Liver (tissue), 8 donors: ENCODE measurements at regions not wholly inside any gene's neighbourhood (a gene's known extent, or its start where the extent isn't known, plus 50 kb on each side); places are given as distances from the start of the nearest gene placed in this dataset.

Source experiments
- DNase-seq: peaks from one replicate; pipeline ENCODE4 v3.0.0-alpha.2; 2017; ENCODE audit warnings: low spot score
- H3K27ac ChIP-seq, 2 donors: one replicate each; pipeline ENCODE4 v1.7.0; 2013; ENCODE audit warnings: inconsistent platforms in 2 of 2, low read length in 2 of 2, control low read depth in 1 of 2, low read depth in 1 of 2, mild to moderate bottlenecking in 1 of 2
- H3K27me3 ChIP-seq, 4 donors: one replicate each; pipeline versions ENCODE4 v1.6.1 to v1.7.0; 2013; ENCODE audit warnings: low read length in 3 of 4, inconsistent platforms in 1 of 4, mild to moderate bottlenecking in 1 of 4, moderate library complexity in 1 of 4; ENCODE audit not compliant: control insufficient read depth in 4 of 4, insufficient read depth in 4 of 4
- H3K36me3 ChIP-seq, 4 donors: one replicate each; pipeline versions ENCODE4 v1.6.1 to v1.7.0; 2013; ENCODE audit warnings: low read length in 3 of 4, mild to moderate bottlenecking in 3 of 4, low read depth in 1 of 4, moderate library complexity in 1 of 4; ENCODE audit not compliant: control insufficient read depth in 4 of 4, insufficient read depth in 3 of 4
- H3K4me1 ChIP-seq, 4 donors: one replicate each; pipeline versions ENCODE4 v1.6.1 to v1.7.0; 2013; ENCODE audit warnings: low read length in 3 of 4, mild to moderate bottlenecking in 3 of 4, moderate library complexity in 1 of 4; ENCODE audit not compliant: control insufficient read depth in 4 of 4, insufficient read depth in 4 of 4
- H3K4me3 ChIP-seq, 3 donors: one replicate each; pipeline versions ENCODE4 v1.6.1 to v1.7.0; 2013; ENCODE audit warnings: low read length in 3 of 3, control low read depth in 1 of 3, low read depth in 1 of 3, mild to moderate bottlenecking in 1 of 3
- H3K9ac ChIP-seq, 2 donors: one replicate each; pipeline ENCODE4 v1.7.0; 2013; ENCODE audit warnings: low read length in 2 of 2, mild to moderate bottlenecking in 2 of 2, moderate library complexity in 2 of 2, control low read depth in 1 of 2, low read depth in 1 of 2
- H3K9me3 ChIP-seq, 4 donors: one replicate each; pipeline versions ENCODE4 v1.6.1 to v1.7.0; 2013; ENCODE audit warnings: low read length in 3 of 4; ENCODE audit not compliant: control insufficient read depth in 4 of 4
- EGR1 ChIP-seq, 2 donors: IDR thresholded peaks; 2 replicates each; pipeline ENCODE4 v1.6.1; 2016 to 2018; ENCODE audit warnings: antibody characterized with exemption in 2 of 2, low read depth in 2 of 2
- FOXA1 ChIP-seq: IDR thresholded peaks from 2 replicates; pipeline ENCODE4 v1.6.1; 2016; ENCODE audit warnings: antibody characterized with exemption
- FOXA2 ChIP-seq: IDR thresholded peaks from 2 replicates; pipeline ENCODE4 v1.6.1; 2016; ENCODE audit warnings: antibody characterized with exemption
- GABPA ChIP-seq, 2 donors: IDR thresholded peaks in 1 of 2; conservative IDR thresholded peaks in 1 of 2; 2 replicates each; pipeline ENCODE4 v1.6.1; 2016; ENCODE audit warnings: antibody characterized with exemption in 2 of 2, mild to moderate bottlenecking in 1 of 2, moderate library complexity in 1 of 2
- JUND ChIP-seq, 2 donors: IDR thresholded peaks; 2 replicates each; pipeline ENCODE4 v1.6.1; 2016; ENCODE audit warnings: antibody characterized with exemption in 2 of 2
- NR2F2 ChIP-seq: IDR thresholded peaks from 2 replicates; pipeline ENCODE4 v1.6.1; 2016; ENCODE audit warnings: antibody characterized with exemption
- SP1 ChIP-seq: IDR thresholded peaks from 2 replicates; pipeline ENCODE4 v1.6.1; 2018; ENCODE audit warnings: antibody characterized with exemption, mild to moderate bottlenecking
- TAF1 ChIP-seq: conservative IDR thresholded peaks from 2 replicates; pipeline ENCODE4 v1.6.1; 2016; ENCODE audit warnings: antibody characterized with exemption, mild to moderate bottlenecking
- WGBS: extraction: QIAGEN DNeasy Blood & Tissue Kit; methylation state at CpG from one replicate; pipeline ENCODE4 v1.1.7; 2013; 5-methylcytosine and 5-hydroxymethylcytosine counted together
- TF ChIP-seq, protein P1 (sequence below): fragments of 150-350 bp; IDR thresholded peaks from 2 replicates; pipeline ENCODE4 v1.5.1; 2017; ENCODE audit warnings: improper control_type of control experiment, low read depth, low read length; ENCODE audit not compliant: missing input control
- TF ChIP-seq, protein P2 (sequence below): IDR thresholded peaks from 2 replicates; pipeline ENCODE4 v1.6.1; 2016; ENCODE audit warnings: antibody characterized with exemption, mild to moderate bottlenecking
- TF ChIP-seq, protein P3 (sequence below): IDR thresholded peaks from 2 replicates; pipeline ENCODE4 v1.6.1; 2016; ENCODE audit warnings: antibody characterized with exemption
- TF ChIP-seq, protein P4 (sequence below): IDR thresholded peaks from 2 replicates; pipeline ENCODE4 v1.6.1; 2016; ENCODE audit warnings: antibody characterized with exemption
- donor health status: healthy.
- donor health status: healthy.
- donor health status: healthy.
- donor health status: healthy.
- donor health status: healthy.

DNA sequence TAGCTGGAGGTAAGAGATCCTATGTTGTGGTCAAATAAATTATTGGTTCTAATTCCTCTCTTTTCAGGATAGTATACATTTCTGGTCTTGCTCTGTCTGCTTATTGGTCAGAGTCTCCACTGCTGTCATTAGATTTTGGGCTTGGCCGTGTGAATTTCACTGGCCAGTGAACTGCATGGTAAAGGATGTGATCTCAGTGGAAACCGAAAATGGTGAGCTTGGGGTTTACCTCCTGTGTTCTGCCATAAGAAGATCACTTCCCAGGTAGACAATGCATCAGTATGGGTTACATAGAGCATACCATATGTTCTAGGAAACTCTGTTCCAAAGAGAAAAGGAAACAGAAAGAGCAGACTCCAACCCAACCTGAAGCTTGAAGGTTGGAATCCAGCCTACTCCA is 1123.3 kb upstream of the B3GALT2 start:
- Histone ChIP-seq H3K27me3 (no peaks in the 10 kb centered on the region), H3K4me3 (no peak overlapping the region), H3K9me3 (no peaks in the 10 kb centered on the region), H3K9ac (no peak overlapping the region), H3K27ac (no peak overlapping the region), H3K36me3 (no peaks in the 10 kb centered on the region), H3K4me1 (no peaks in the 10 kb centered on the region)
- 71% methylated on average over 2 of the region's 2 CpGs for WGBS
- no peak for DNase-seq
- TF ChIP-seq JUND (IDR thresholded peaks at IDR 0.05) (no peak), SP1 (no peak), NR2F2 (no peak), FOXA2 (no peak), GABPA (IDR thresholded peaks at IDR 0.05 in 1 of 2, conservative IDR thresholded peaks at IDR 0.05 in 1 of 2) (no peak)
- TF ChIP-seq, protein P1, sequence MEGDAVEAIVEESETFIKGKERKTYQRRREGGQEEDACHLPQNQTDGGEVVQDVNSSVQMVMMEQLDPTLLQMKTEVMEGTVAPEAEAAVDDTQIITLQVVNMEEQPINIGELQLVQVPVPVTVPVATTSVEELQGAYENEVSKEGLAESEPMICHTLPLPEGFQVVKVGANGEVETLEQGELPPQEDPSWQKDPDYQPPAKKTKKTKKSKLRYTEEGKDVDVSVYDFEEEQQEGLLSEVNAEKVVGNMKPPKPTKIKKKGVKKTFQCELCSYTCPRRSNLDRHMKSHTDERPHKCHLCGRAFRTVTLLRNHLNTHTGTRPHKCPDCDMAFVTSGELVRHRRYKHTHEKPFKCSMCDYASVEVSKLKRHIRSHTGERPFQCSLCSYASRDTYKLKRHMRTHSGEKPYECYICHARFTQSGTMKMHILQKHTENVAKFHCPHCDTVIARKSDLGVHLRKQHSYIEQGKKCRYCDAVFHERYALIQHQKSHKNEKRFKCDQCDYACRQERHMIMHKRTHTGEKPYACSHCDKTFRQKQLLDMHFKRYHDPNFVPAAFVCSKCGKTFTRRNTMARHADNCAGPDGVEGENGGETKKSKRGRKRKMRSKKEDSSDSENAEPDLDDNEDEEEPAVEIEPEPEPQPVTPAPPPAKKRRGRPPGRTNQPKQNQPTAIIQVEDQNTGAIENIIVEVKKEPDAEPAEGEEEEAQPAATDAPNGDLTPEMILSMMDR, result no peak
- TF ChIP-seq, protein P2, sequence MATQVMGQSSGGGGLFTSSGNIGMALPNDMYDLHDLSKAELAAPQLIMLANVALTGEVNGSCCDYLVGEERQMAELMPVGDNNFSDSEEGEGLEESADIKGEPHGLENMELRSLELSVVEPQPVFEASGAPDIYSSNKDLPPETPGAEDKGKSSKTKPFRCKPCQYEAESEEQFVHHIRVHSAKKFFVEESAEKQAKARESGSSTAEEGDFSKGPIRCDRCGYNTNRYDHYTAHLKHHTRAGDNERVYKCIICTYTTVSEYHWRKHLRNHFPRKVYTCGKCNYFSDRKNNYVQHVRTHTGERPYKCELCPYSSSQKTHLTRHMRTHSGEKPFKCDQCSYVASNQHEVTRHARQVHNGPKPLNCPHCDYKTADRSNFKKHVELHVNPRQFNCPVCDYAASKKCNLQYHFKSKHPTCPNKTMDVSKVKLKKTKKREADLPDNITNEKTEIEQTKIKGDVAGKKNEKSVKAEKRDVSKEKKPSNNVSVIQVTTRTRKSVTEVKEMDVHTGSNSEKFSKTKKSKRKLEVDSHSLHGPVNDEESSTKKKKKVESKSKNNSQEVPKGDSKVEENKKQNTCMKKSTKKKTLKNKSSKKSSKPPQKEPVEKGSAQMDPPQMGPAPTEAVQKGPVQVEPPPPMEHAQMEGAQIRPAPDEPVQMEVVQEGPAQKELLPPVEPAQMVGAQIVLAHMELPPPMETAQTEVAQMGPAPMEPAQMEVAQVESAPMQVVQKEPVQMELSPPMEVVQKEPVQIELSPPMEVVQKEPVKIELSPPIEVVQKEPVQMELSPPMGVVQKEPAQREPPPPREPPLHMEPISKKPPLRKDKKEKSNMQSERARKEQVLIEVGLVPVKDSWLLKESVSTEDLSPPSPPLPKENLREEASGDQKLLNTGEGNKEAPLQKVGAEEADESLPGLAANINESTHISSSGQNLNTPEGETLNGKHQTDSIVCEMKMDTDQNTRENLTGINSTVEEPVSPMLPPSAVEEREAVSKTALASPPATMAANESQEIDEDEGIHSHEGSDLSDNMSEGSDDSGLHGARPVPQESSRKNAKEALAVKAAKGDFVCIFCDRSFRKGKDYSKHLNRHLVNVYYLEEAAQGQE, result no peak
- TF ChIP-seq, protein P3, sequence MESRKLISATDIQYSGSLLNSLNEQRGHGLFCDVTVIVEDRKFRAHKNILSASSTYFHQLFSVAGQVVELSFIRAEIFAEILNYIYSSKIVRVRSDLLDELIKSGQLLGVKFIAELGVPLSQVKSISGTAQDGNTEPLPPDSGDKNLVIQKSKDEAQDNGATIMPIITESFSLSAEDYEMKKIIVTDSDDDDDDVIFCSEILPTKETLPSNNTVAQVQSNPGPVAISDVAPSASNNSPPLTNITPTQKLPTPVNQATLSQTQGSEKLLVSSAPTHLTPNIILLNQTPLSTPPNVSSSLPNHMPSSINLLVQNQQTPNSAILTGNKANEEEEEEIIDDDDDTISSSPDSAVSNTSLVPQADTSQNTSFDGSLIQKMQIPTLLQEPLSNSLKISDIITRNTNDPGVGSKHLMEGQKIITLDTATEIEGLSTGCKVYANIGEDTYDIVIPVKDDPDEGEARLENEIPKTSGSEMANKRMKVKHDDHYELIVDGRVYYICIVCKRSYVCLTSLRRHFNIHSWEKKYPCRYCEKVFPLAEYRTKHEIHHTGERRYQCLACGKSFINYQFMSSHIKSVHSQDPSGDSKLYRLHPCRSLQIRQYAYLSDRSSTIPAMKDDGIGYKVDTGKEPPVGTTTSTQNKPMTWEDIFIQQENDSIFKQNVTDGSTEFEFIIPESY, result no peak
- TF ChIP-seq, protein P4, sequence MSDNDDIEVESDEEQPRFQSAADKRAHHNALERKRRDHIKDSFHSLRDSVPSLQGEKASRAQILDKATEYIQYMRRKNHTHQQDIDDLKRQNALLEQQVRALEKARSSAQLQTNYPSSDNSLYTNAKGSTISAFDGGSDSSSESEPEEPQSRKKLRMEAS, result no peak

- no peaks in the 10 kb centered on the region for H3K9me3 ChIP-seq
- no peak for DNase-seq
- no peak for TF ChIP-seq FOXA1
- TF ChIP-seq EGR1 (IDR thresholded peaks at IDR 0.05; ENCODE audit: low read depth in 2 of 2), result no peak
- TF ChIP-seq, protein P3, result no peak
- TF ChIP-seq TAF1, result no peak
- no peaks in the 10 kb centered on the region for H3K27me3 ChIP-seq
- 79% methylated on average over 3 of the region's 3 CpGs for WGBS
- H3K9ac ChIP-seq, result no peak overlapping the region
- H3K4me3 ChIP-seq, result no peak overlapping the region
- no peaks in the 10 kb centered on the region for H3K36me3 ChIP-seq
- H3K4me1 ChIP-seq, result no peaks in the 10 kb centered on the region
- no peak overlapping the region for H3K27ac ChIP-seq
Observed at GRCh38 chr1:194309269-194309668, 1122.9 kb upstream of the B3GALT2 start.
